Gastroesophageal sphincter (tissue), 3 donors: ENCODE measurements at regions not wholly inside any gene's neighbourhood (a gene's known extent, or its start where the extent isn't known, plus 50 kb on each side); places are given as distances from the start of the nearest gene placed in this dataset.
"Not testable (repeated sequence)": the region's sequence is repeated elsewhere in the genome, so short reads cannot be mapped to it uniquely, and the experiment has no call there.

Source experiments
- POLR2A ChIP-seq, 2 donors: fragments of 450-650 bp; IDR thresholded peaks; one replicate each; pipeline ENCODE4 v1.6.1; 2017; ENCODE audit warnings: antibody characterized with exemption in 2 of 2, mild to moderate bottlenecking in 2 of 2, moderate library complexity in 1 of 2
- POLR2AphosphoS5 ChIP-seq: sonication (generic); formaldehyde crosslinking; IDR thresholded peaks from one replicate; pipeline ENCODE4 v1.6.1; 2017; ENCODE audit warnings: antibody characterized with exemption
- TF ChIP-seq, protein P1 (sequence below), 4 experiments: fragments of 200-600 bp in 2 of 4; fragments of 450-650 bp in 2 of 4; sonication (generic) in 1 of 4; IDR thresholded peaks; one replicate each; pipeline ENCODE4 v1.5.1; 2017 to 2019; ENCODE audit warnings: antibody characterized with exemption in 4 of 4, mild to moderate bottlenecking in 2 of 4, moderate library complexity in 2 of 4

DNA sequence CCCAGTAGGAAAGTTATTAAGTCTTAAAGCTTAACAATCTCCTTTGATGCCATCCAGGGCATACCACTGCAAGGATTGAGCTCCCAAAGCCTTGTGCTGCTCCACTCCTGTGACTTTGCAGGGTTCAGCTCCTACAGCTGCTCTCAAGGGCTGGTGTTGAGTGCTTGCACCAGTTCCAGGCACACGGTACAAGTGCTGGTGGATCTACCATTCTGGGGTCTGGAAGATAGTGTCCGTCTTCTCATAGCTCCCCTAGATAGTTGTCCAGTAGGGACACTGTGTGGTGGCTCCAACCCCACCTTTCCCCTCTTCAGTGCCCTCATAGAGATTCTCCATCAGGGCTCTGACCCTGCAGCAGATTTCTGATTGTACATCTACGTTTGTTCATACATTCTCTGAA lies 617.8 kb upstream of the TPTE start:
- not testable (repeated sequence) for TF ChIP-seq POLR2A (IDR thresholded peaks at IDR 0.05); POLR2AphosphoS5
- TF ChIP-seq, protein P1, sequence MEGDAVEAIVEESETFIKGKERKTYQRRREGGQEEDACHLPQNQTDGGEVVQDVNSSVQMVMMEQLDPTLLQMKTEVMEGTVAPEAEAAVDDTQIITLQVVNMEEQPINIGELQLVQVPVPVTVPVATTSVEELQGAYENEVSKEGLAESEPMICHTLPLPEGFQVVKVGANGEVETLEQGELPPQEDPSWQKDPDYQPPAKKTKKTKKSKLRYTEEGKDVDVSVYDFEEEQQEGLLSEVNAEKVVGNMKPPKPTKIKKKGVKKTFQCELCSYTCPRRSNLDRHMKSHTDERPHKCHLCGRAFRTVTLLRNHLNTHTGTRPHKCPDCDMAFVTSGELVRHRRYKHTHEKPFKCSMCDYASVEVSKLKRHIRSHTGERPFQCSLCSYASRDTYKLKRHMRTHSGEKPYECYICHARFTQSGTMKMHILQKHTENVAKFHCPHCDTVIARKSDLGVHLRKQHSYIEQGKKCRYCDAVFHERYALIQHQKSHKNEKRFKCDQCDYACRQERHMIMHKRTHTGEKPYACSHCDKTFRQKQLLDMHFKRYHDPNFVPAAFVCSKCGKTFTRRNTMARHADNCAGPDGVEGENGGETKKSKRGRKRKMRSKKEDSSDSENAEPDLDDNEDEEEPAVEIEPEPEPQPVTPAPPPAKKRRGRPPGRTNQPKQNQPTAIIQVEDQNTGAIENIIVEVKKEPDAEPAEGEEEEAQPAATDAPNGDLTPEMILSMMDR (IDR thresholded peaks at IDR 0.05), result not testable (repeated sequence)
